Panc1 (cell line): ENCODE measurements at regions not wholly inside any gene's neighbourhood (a gene's known extent, or its start where the extent isn't known, plus 50 kb on each side); places are given as distances from the start of the nearest gene placed in this dataset.

Experiments
- POLR2AphosphoS5 ChIP-seq: IDR thresholded peaks from 2 replicates; pipeline ENCODE4 v1.6.1; 2012; ENCODE audit warnings: mild to moderate bottlenecking, low read depth, low read length, moderate library complexity
- SIN3A ChIP-seq: IDR thresholded peaks from 2 replicates; pipeline ENCODE4 v1.6.1; 2012; ENCODE audit warnings: low read depth, mild to moderate bottlenecking, low read length, moderate library complexity, borderline replicate concordance; ENCODE audit not compliant: insufficient read depth
- TF ChIP-seq, protein P1 (sequence below): fragments of 450-650 bp; IDR thresholded peaks from 2 replicates; pipeline ENCODE4 v1.5.1; 2017; ENCODE audit warnings: mild to moderate bottlenecking
- TF ChIP-seq, protein P2 (sequence below), 2 experiments: IDR thresholded peaks; 2 replicates each; pipeline ENCODE4 v1.6.1; 2011 to 2012; ENCODE audit warnings: low read depth in 2 of 2, control low read depth in 1 of 2, low read length in 1 of 2, mild to moderate bottlenecking in 1 of 2, moderate library complexity in 1 of 2; ENCODE audit not compliant: insufficient read depth in 1 of 2

DNA sequence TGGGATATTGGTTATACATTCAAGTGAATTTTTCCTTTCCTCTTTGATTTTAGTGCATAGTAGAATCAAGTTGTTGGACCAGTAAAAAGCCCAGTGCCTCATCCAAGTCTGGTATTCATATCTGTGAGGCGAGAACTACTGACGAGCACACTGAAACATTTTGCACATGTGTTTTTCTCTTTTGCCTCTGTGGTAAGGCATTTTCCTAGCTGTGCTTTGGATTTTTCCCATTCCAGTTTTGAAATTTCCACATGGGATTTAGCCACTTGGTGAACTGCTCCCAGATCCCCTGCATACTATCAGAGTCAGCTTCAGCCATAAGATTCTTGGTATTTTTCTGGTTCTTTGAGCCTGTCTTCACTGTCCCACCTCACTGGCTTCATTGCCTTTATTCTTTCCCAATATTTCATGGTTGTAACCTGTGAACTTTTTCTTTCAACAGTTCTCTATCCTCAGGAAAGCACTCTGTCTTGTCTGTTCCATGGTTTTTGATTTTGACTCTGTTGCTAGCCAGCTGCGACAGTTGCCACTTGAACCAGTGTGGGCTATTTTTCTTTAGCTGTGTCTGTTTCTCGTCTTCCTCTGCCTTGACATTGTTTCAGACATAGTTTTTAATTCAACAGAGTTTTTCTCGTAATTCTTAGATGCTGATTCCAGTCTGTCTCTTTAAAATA is 239.0 kb downstream of the REEP3 start:
- TF ChIP-seq, protein P1, sequence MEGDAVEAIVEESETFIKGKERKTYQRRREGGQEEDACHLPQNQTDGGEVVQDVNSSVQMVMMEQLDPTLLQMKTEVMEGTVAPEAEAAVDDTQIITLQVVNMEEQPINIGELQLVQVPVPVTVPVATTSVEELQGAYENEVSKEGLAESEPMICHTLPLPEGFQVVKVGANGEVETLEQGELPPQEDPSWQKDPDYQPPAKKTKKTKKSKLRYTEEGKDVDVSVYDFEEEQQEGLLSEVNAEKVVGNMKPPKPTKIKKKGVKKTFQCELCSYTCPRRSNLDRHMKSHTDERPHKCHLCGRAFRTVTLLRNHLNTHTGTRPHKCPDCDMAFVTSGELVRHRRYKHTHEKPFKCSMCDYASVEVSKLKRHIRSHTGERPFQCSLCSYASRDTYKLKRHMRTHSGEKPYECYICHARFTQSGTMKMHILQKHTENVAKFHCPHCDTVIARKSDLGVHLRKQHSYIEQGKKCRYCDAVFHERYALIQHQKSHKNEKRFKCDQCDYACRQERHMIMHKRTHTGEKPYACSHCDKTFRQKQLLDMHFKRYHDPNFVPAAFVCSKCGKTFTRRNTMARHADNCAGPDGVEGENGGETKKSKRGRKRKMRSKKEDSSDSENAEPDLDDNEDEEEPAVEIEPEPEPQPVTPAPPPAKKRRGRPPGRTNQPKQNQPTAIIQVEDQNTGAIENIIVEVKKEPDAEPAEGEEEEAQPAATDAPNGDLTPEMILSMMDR, result no peak
- TF ChIP-seq, protein P2, sequence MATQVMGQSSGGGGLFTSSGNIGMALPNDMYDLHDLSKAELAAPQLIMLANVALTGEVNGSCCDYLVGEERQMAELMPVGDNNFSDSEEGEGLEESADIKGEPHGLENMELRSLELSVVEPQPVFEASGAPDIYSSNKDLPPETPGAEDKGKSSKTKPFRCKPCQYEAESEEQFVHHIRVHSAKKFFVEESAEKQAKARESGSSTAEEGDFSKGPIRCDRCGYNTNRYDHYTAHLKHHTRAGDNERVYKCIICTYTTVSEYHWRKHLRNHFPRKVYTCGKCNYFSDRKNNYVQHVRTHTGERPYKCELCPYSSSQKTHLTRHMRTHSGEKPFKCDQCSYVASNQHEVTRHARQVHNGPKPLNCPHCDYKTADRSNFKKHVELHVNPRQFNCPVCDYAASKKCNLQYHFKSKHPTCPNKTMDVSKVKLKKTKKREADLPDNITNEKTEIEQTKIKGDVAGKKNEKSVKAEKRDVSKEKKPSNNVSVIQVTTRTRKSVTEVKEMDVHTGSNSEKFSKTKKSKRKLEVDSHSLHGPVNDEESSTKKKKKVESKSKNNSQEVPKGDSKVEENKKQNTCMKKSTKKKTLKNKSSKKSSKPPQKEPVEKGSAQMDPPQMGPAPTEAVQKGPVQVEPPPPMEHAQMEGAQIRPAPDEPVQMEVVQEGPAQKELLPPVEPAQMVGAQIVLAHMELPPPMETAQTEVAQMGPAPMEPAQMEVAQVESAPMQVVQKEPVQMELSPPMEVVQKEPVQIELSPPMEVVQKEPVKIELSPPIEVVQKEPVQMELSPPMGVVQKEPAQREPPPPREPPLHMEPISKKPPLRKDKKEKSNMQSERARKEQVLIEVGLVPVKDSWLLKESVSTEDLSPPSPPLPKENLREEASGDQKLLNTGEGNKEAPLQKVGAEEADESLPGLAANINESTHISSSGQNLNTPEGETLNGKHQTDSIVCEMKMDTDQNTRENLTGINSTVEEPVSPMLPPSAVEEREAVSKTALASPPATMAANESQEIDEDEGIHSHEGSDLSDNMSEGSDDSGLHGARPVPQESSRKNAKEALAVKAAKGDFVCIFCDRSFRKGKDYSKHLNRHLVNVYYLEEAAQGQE (IDR thresholded peaks at IDR 0.05; ENCODE audit: insufficient read depth in 1 of 2, low read depth in 2 of 2, low read length in 1 of 2), result no peak
- no peak for TF ChIP-seq POLR2AphosphoS5
- no peak for TF ChIP-seq SIN3A
